Type B pancreatic cell (in vitro differentiated cells): ENCODE measurements at regions not wholly inside any gene's neighbourhood (a gene's known extent, or its start where the extent isn't known, plus 50 kb on each side); places are given as distances from the start of the nearest gene placed in this dataset.

Source experiments
- DNase-seq: peaks from one replicate; pipeline ENCODE4 v3.0.0; 2021; ENCODE audit warnings: mixed read lengths; ENCODE audit not compliant: unreplicated experiment; ENCODE audit errors: extremely low spot score
- H3K27ac Mint-ChIP-seq: 2 replicates; pipeline ENCODE4 v1.8.0; 2021; ENCODE audit warnings: mild to moderate bottlenecking, mixed read lengths
- H3K27me3 Mint-ChIP-seq: 2 replicates; pipeline ENCODE4 v1.8.0; 2021; ENCODE audit warnings: mixed read lengths
- H3K36me3 Mint-ChIP-seq: 2 replicates; pipeline ENCODE4 v1.8.0; 2021; ENCODE audit warnings: mixed read lengths
- H3K4me1 Mint-ChIP-seq: one replicate; pipeline ENCODE4 v1.8.0; 2021; ENCODE audit warnings: mixed read lengths; ENCODE audit not compliant: unreplicated experiment
- H3K4me3 Mint-ChIP-seq: 2 replicates; pipeline ENCODE4 v1.8.0; 2021; ENCODE audit warnings: mild to moderate bottlenecking, mixed read lengths
- H3K9me3 Mint-ChIP-seq: 2 replicates; pipeline ENCODE4 v1.8.0; 2021; ENCODE audit warnings: mixed read lengths
- CTCF ChIP-seq: fragments of 200-600 bp; sonication (generic); conservative IDR thresholded peaks from 2 replicates; pipeline ENCODE4 v1.5.0; 2021; ENCODE audit warnings: antibody characterized with exemption, mild to moderate bottlenecking

GRCh38 chr18:34549367-34549766 is 160.7 kb upstream of the DTNA start:
- TF ChIP-seq CTCF = no peak
- no peak for DNase-seq
- no peaks in the 10 kb centered on the region for H3K9me3 Mint-ChIP-seq
- no peaks in the 10 kb centered on the region for H3K36me3 Mint-ChIP-seq
- H3K4me1 Mint-ChIP-seq = no peaks in the 10 kb centered on the region
- H3K4me3 Mint-ChIP-seq = no peak overlapping the region
- H3K27ac Mint-ChIP-seq = no peak overlapping the region
- H3K27me3 Mint-ChIP-seq = no peaks in the 10 kb centered on the region

- Mint-ChIP-seq H3K9me3 (no peaks in the 10 kb centered on the region), H3K4me1 (no peaks in the 10 kb centered on the region), H3K27ac (no peak overlapping the region), H3K27me3 (no peaks in the 10 kb centered on the region), H3K36me3 (no peaks in the 10 kb centered on the region), H3K4me3 (no peak overlapping the region)
- TF ChIP-seq CTCF = no peak
- no peak for DNase-seq
These were observed 159.9 kb upstream of the DTNA start for GRCh38 chr18:34550156-34550555.

GRCh38 chr18:34550902-34551301 is 159.2 kb upstream of the DTNA start:
- Mint-ChIP-seq H3K4me1 (no peaks in the 10 kb centered on the region), H3K4me3 (no peak overlapping the region), H3K27me3 (no peaks in the 10 kb centered on the region), H3K9me3 (no peaks in the 10 kb centered on the region), H3K27ac (no peak overlapping the region), H3K36me3 (no peaks in the 10 kb centered on the region)
- no peak for TF ChIP-seq CTCF
- DNase-seq = no peak

GRCh38 chr18:34551824-34552223 is 158.3 kb upstream of the DTNA start:
- Mint-ChIP-seq H3K9me3 (no peaks in the 10 kb centered on the region), H3K36me3 (no peaks in the 10 kb centered on the region), H3K4me3 (no peak overlapping the region), H3K4me1 (no peaks in the 10 kb centered on the region), H3K27ac (no peak overlapping the region), H3K27me3 (no peaks in the 10 kb centered on the region)
- DNase-seq = no peak
- TF ChIP-seq CTCF = no peak

GRCh38 chr18:34562252-34562870 is 147.7 kb upstream of the DTNA start:
- TF ChIP-seq CTCF = no peak
- DNase-seq = no peak
- H3K4me1 Mint-ChIP-seq = peaks cover 4% of the 10 kb centered on the region

GRCh38 chr18:34567857-34568256 is 142.2 kb upstream of the DTNA start:
- H3K4me3 Mint-ChIP-seq = no peak overlapping the region
- H3K27ac Mint-ChIP-seq = no peak overlapping the region
- H3K36me3 Mint-ChIP-seq = no peaks in the 10 kb centered on the region
- H3K4me1 Mint-ChIP-seq = peaks cover 4% of the 10 kb centered on the region
- H3K27me3 Mint-ChIP-seq = no peaks in the 10 kb centered on the region
- no peak for DNase-seq
- H3K9me3 Mint-ChIP-seq = no peaks in the 10 kb centered on the region
- TF ChIP-seq CTCF = no peak

More at GRCh38 chr18:34562252-34562870, 147.7 kb upstream of the DTNA start:
- H3K27me3 Mint-ChIP-seq = no peaks in the 10 kb centered on the region
- H3K27ac Mint-ChIP-seq = no peak overlapping the region
- H3K36me3 Mint-ChIP-seq = no peaks in the 10 kb centered on the region
- no peak overlapping the region for H3K4me3 Mint-ChIP-seq
- H3K9me3 Mint-ChIP-seq = peaks cover 9% of the 10 kb centered on the region
